Head of caudate nucleus (tissue), 42 donors: ENCODE measurements at regions not wholly inside any gene's neighbourhood (a gene's known extent, or its start where the extent isn't known, plus 50 kb on each side); places are given as distances from the start of the nearest gene placed in this dataset.

Experiments used
- DNase-seq, 42 donors: peaks; one replicate each; pipeline versions ENCODE4 v3.0.0 to v3.0.0-alpha.2; 2020 to 2021; ENCODE audit warnings: mixed read lengths in 7 of 42
- intact Hi-C: fragments of 100-400 bp; cut with DNase I; formaldehyde crosslinking; loops from one replicate; pipeline ENCODE4 v1.15.0; 2022

DNA sequence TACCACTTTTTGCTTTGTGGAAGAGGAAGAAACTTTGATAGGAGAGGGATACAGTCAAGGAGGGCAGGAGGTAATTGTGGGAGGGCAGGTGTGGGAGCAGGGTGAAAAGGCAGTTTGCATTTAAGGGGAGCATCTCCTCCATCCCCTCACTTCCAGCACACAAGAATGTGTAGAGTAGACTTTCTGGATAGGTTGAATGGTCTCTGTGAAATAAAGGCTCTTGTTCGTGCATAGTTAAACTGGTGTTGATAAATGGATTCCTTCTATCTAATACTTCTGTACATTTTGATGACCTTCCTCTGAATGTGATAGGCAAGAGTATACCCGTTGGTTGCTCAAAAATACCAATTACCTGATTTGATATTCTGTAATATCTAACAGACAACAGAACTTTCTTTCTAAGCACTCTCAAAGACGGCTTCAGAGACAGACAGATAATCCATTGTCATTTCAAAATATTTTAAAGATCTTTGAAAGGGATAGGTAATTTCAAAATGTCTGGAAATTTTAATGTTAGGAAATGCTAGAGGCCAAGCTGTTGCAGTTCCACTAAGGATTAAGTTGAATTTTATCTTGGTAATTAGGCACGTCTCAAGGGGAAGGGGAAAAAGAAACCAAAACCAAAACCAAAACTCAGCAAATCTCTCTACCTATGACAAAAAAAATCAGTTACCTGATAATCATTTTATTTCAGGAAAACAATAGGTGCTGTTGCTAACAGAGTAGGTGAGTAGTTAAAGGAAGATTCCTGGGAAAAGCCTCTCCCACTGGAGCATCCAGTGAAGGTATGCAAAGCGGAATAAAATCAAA is 302.6 kb downstream of the COG6 start:
- DNase-seq = no peak

DNA sequence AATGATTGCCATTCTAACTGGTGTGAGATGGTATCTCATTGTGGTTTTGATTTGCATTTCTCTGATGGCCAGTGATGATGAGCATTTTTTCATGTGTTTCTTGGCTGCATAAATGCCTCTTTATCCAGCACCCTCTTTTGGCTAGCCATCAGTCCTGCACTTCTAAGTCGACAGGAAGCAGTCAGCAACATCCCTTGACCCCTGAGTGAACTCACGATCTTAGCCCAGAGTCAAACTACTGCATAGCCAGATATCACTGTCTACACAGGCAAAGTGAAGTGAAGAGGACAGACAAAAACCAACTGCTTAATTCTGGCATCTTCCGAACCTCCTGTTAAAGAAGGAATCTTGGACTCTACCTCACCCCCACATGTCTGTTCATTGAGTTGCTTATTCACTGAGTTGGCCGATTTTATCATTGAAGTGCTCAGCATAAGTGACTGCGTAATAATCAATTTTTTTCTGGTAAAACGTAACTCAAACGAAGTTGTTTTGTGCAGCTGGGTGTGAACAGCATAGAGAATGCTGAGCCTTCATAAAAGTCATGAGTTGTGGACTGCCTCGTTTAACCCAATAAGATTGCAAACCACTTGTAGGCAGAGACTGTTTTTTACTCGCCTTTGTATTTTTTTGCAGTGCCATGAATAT is 304.2 kb downstream of the COG6 start:
- no peak for DNase-seq
- intact Hi-C loops = no loop called here

More for the DNA sequence above, 302.6 kb downstream of the COG6 start:
- intact Hi-C loops = no loop called here

DNA sequence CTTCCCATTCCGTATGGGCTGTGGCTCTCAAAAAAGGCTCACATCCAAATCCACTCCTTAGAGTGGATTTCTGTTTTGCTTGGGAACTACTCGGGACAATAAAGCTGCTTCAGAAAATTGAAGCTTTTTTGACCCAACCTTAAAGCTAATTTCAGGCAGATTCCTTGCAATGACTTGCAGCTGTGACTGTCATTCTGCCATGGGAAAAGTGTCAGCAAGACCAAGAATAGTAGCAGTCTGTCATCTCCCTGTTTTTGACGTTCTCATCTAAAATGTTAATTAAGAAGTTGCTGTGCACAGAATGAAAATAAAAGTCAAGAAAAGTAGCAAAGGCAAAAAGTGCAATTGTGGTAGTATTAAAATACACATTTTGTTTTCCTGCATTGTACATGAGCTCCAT is 304.7 kb downstream of the COG6 start:
- DNase-seq = peak in 10 of 42 donors; percentile 13 to 64 (median 34)
- intact Hi-C loops = no loop called here

DNA sequence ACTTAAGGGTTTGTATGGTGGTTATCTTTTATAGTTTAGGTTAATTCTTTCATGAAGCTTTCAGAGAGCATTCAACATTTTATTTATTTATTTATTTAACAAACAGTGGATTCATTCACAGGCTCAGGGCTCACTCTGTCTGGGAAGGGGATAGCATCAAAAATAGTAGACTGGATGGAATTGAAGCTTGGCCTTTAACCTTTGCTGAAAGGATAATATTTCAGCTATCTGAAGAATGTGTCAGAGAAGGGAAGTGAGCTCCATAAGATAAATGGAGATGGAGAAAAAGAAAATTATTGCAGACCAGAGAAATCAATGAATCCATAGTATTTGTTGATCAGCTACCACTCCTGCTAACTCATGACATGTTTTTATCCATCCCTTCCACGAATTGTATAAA is 305.6 kb downstream of the COG6 start:
- no peak for DNase-seq
- intact Hi-C loops = no loop called here

DNA sequence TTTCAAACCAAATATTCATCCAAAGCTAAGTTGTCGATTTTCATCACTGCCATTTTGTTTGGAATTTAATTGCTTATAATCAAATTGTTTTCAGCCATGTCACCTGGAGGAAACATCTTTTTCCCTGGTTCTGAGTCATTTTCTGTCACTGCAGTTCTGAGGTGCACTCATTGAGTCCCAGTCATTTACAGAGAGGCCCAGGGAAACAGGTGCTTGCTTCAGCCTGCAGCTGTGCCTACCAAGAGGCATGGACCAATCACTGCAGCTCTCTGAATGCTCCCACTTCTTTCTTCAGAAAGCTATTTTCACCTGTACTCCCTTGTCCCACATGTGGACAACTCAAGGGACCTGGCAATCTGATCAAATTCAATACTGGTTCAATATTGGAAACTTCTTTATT is 308.1 kb downstream of the COG6 start:
- intact Hi-C loops = no loop called here
- DNase-seq = no peak

DNA sequence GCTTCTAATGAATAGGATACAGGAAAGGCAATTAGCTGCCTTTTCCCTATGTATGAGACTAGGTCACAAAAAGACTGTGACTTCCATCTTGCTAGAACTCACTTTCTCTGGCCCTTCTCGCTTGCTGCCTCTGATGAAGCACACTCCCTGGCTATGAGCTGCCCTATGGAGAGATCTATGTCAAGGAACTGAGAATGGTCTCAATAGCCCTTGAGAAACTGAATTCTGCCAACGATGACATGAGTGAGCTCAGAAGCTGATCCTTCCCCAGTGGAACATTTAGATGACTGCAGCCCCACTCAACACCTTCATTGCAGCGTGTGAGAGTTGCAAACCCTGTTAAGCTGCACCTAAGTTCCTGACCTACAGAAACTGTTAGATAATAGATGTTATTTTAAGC is 309.8 kb downstream of the COG6 start:
- peak in 5 of 42 donors; percentile 5 to 42 (median 32) for DNase-seq
- intact Hi-C loops = no loop called here

DNA sequence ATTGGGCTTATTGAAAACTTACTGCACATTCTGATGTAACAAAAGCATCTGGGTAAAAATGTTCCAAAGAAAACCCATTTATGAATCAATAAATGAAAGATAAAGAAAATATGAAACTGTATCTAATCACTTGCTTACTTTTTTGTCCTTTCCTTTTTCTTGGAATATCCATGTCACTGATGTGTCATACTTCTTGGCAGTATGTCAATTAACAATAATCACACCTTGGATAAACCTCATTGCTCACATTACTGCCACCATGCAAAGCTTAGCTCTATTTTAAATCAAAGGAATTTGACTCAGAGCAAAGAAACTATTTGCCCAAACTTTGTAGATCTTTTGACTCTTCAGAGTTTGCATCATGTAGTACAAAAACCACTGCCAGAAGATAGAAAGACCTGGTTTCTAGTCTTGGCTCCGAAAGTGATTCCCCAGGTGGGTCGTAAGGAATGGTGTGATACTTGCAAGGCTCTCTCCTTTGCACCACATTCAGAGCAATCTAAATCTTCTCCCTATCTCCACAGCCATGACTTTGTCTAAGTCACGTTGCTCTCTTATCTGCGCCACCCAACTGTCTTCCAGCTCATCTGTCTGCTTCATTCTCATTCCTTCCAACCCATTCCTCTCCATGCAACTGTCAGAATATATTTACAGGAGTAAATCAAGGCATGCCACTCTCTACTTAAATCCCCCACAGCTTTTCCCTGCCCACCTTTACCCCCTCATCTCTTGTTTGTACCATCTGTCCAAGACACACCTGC is 311.9 kb downstream of the COG6 start:
- intact Hi-C loops = no loop called here
- DNase-seq = no peak

DNA sequence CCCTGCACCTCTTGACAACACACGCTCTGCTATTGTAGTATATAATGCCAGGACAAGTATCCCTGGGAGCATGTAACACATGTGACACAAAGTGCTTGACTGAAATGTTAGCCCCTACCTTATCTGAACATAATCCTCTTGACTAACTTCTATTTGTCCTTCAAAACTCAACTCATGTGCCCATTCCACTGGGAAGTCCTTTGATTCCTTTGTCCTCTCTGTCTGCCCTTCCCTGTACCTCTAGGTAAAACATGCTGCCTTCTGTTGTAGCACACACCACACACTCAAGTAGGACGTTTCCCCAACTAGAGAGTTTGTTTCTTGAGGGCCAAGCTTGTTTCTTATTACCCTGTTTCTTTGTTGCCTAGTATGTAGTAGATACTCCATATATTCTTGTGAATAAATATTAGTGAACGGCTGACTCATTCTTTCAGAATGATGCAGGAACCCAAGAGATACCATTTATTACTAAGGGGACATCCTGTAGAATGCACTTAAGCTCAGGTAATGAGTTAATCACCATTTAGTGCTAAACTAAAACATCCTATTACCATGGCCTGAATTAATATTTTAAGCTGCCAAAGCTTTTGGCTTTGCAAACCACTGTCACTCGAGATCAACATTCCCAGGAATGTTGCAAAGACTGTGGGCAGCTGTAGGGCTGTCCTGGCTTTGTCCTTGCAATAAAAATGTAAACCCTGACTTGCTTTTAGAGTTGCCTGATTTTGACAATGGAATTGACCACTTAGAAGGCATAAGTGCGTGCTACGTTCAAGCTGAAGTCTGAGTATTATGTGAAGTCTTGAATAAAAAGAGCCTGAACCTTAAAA is 313.4 kb downstream of the COG6 start:
- intact Hi-C loops = no loop called here
- no peak for DNase-seq

DNA sequence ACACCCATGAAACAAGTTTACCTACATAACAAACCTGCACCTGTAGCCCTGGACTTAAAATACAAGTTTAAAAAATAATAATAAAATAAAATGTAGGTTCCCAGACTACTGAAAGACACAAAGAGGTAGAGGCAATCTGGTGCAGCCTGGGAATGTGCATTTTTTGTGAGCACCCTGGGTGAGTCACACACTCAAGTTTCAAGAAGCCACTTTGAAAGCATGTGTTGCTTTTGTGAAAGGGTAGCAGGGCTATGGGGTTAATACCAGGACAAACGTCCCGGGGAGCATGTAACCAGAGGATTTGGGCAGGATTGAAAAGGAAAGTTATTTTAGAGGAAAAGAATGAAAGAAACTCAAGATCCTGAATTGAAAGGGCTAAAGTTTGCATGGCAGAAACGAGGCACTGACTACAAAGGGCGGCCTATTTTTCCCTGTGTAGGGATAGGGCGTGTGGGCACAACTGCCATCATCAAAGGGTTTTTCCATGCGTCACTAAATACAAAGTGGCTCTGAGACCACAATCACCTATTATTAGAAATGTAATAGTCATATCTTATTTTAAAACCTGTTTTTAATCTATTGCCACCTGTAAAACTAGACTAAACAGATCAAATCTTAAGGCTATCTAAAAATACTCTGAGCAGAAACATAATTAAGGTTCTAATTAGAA is 314.9 kb downstream of the COG6 start:
- no peak for DNase-seq

DNA sequence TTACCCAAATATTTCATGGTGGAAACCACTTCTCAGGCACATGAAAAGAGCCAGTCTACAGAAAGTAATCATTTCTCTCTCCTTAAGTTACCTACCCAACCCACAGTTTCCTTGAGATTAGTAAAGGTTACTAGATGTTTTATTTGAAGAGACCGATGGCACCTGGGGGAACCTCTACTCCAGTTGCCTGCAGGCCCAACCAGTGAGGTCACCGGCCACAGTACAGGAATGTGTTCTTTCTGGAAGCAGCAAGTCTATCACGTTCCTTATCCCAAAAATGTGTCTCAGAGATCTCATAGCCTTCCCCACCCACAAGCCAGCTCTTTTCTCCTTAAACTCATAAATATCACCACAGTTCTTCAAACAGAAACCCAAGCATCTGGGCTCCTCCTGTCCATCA is 316.1 kb downstream of the COG6 start:
- no peak for DNase-seq
- intact Hi-C loops = no loop called here

More for the DNA sequence above, 314.9 kb downstream of the COG6 start:
- intact Hi-C loops = no loop called here

DNA sequence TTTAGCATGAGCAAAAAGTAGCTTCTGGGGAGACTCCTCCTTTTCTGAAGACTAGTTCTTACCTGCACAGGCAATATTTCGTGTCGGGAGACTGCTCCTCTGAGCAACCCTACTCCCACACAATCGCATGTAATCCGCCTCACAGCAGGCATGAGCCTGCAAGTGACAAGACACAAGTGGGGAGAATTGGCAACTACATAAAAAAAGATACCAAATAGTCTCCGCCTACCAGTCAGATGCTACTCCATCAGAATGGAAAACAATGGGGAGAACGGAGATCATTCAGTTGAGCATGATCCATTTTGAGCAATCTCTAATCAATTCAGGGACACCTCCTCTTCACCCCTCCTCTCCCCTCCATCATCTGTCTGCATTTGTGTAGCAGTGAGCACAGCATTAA is 321.0 kb downstream of the COG6 start:
- intact Hi-C loops = no loop called here
- peak in 39 of 42 donors; percentile 3 to 84 (median 53) for DNase-seq

DNA sequence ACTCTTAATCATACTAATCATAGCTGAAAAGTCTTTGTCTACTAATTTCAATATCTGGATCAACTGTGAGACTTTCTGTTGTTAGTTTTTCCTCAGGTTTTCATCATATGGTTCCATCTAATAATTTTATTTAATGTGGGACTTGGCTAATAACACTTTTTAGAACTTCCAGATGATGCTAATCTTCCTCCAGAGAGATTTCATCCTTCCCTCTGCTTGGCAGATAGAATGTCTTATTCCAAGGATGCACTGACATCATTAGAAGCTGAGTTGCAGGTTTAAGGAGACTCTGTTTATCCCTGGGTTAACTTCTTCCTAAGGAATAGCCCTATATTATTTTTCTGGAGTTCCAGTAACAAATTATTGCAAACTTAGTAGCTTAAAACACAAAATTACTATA is 325.6 kb downstream of the COG6 start:
- intact Hi-C loops = no loop called here
- no peak for DNase-seq

DNA sequence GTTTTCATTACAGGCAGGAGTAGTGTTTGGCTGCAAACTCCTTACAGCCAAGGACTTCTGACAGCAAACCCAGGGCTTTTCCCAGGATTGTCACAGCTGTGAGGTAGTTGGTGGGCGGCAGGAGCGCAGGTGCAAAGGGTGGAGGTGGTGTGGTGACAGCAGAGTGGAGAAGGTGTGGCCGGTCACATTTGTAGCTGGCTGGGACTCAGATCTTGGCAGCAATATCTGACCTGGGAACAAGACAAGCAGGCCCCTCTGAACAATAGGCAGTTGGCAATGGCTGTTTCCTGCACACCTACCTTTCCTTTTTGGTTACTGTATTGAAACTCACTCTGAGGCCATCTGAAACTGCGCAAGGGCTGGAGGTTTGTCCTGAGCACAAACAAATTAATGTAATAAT is 327.3 kb downstream of the COG6 start:
- intact Hi-C loops = no loop called here
- DNase-seq = peak in 8 of 42 donors; percentile 4 to 56 (median 26)

DNA sequence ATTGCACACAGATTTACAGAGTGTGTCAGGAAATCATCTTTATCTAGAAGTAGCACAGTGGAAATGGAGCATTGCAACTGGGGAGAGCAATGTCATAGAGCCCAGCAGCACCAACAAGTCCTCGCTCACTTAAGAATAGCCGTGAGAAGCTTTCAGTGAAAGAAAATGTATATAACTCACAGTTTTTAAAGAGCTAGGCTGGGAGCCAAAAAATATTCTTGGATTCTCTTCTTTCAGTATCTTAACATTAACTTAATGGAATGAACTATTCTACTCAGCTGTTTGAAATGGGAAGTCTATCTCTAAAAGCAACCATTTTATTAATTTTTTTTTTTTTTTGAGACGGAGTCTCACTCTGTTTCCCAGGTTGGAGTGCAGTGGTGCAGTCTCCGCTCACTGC is 329.6 kb downstream of the COG6 start:
- intact Hi-C loops = no loop called here

DNA sequence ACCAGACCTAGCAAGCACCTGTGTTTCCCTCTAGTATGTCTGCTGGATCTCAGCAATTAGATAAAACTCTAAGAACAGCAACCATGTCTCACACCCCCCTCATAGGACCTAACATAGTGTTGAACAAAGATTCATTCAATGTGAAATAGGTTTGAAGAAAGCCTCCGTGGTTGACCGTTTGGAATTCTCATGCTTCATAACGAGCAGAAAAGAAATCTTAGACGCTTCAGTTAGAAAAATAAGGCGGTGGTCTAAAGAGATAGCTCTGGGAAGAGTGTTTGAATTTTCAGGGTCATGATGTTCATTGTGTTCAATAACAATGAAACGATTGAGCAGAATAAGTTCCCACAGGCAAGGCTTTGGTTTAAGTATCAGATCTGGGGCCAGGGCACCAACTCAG is 332.9 kb downstream of the COG6 start:
- intact Hi-C loops = no loop called here
- no peak for DNase-seq

More for the DNA sequence above, 329.6 kb downstream of the COG6 start:
- no peak for DNase-seq

DNA sequence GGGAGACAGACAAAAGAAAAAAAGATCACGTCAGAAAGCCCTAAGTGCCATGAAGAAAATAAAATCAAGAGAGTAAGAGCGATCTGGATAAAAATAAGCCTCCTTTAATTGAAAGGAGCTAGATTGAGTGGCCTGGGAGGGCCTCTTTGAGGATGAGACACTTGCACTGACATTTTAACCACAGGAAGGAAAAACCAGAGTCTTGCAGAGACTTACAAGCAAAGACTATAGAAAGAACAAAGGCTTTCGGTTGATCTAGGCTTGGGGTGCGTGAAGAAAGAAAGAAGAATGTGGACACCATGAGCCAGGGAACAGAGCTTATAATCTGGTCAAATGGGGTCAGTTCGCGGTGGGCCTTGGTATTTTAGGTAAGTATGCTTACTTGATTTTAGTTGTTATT is 342.7 kb downstream of the COG6 start:
- no peak for DNase-seq
- intact Hi-C loops = no loop called here

DNA sequence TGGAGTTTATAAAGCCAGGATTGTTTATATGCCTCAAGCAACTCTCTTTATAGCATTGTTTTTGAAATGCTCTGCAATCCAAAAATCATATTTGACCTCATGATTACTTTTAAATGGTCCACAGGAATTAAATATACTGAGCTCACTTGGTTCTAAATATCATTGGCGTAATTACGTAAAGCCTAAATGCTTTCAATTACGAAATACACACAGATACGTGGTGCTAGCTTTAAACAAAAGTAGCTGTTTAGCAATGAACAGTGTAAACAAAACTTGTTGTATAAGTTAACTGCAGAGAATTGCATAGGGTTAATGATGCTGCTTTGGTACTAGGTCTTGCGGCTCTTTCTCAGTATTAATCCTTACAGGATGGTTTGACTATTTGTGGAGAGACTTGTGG is 346.6 kb downstream of the COG6 start:
- no peak for DNase-seq
- intact Hi-C loops = no loop called here

DNA sequence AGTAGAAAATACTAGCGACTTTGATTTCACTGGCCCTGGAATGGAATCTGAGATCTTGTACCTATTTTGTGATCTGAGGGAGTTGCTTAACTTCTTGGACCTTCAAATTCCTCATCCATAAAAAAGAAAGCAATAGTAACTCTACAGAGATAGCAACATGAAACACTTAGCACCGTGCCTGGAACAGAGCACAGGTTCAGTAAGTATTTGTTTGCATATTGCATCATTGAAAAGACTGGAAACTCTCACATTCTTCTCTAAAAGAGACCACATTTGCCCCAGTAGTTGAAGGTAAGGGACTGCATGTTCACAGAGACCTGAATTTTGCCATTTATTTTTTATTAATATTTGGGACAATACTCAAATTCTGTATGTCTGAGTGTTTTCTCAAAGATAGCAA is 358.1 kb downstream of the COG6 start:
- DNase-seq = no peak
- intact Hi-C loops = no loop called here
